Esophagus squamous epithelium (tissue), 5 donors: ENCODE measurements at regions not wholly inside any gene's neighbourhood (a gene's known extent, or its start where the extent isn't known, plus 50 kb on each side); places are given as distances from the start of the nearest gene placed in this dataset.

Source experiments
- DNase-seq: peaks from one replicate; lab custom pipeline; 2025; lab: John Stamatoyannopoulos, UW
- H3K27ac ChIP-seq, 4 donors: fragments of 200-600 bp; sonication (generic); one replicate each; pipeline ENCODE4 v1.5.1; 2016 to 2019; ENCODE audit warnings: mild to moderate bottlenecking in 1 of 4
- H3K27me3 ChIP-seq, 4 donors: fragments of 200-600 bp; sonication (generic); 1 replicate in 3 of 4; 2 replicates in 1 of 4; pipeline versions ENCODE4 v1.5.1 to v1.6.0; 2017 to 2021; ENCODE audit warnings: antibody characterized with exemption in 1 of 4
- H3K36me3 ChIP-seq, 3 donors: fragments of 200-600 bp; sonication (generic); one replicate each; pipeline ENCODE4 v1.5.1; 2016 to 2019
- H3K4me1 ChIP-seq, 3 donors: fragments of 200-600 bp; sonication (generic); one replicate each; pipeline ENCODE4 v1.5.1; 2017 to 2019
- H3K4me3 ChIP-seq, 4 donors: fragments of 200-600 bp; sonication (generic); 1 replicate in 3 of 4; 2 replicates in 1 of 4; pipeline ENCODE4 v1.5.1; 2016 to 2019; ENCODE audit warnings: mild to moderate bottlenecking in 2 of 4, moderate library complexity in 1 of 4
- H3K9me3 ChIP-seq, 3 donors: fragments of 200-600 bp; sonication (generic); one replicate each; pipeline ENCODE4 v1.5.1; 2016 to 2019
- POLR2A ChIP-seq, 4 donors: fragments of 450-650 bp; IDR thresholded peaks; one replicate each; pipeline ENCODE4 v1.6.1; 2017; ENCODE audit warnings: antibody characterized with exemption in 4 of 4, mild to moderate bottlenecking in 4 of 4, moderate library complexity in 3 of 4
- WGBS, 2 donors: methylation state at CpG; one replicate each; pipeline ENCODE4 v1.1.5; 2018; 5-methylcytosine and 5-hydroxymethylcytosine counted together
- intact Hi-C: fragments of 100-400 bp; cut with DNase I; formaldehyde crosslinking; loops from one replicate; pipeline ENCODE4 v1.15.0; 2022
- TF ChIP-seq, protein P1 (sequence below), 6 experiments: fragments of 450-650 bp in 4 of 6; fragments of 200-600 bp in 2 of 6; sonication (generic) in 2 of 6; IDR thresholded peaks; one replicate each; pipeline ENCODE4 v1.5.1; 2016 to 2019; ENCODE audit warnings: antibody characterized with exemption in 6 of 6, mild to moderate bottlenecking in 4 of 6, moderate library complexity in 4 of 6
- donor health status: DM: yes; HTN: yes; CAD: no.

- H3K4me3 ChIP-seq, result no peak overlapping the region
- 44 to 64% methylated on average over 1 of the region's 1 CpG for WGBS, 2 donors
- intact Hi-C loops, result no loop called here
- DNase-seq, result no peak
- no peak overlapping the region for H3K27ac ChIP-seq
- H3K4me1 ChIP-seq, result no peaks in the 10 kb centered on the region
- H3K27me3 ChIP-seq, result no peaks in the 10 kb centered on the region
- TF ChIP-seq, protein P1, sequence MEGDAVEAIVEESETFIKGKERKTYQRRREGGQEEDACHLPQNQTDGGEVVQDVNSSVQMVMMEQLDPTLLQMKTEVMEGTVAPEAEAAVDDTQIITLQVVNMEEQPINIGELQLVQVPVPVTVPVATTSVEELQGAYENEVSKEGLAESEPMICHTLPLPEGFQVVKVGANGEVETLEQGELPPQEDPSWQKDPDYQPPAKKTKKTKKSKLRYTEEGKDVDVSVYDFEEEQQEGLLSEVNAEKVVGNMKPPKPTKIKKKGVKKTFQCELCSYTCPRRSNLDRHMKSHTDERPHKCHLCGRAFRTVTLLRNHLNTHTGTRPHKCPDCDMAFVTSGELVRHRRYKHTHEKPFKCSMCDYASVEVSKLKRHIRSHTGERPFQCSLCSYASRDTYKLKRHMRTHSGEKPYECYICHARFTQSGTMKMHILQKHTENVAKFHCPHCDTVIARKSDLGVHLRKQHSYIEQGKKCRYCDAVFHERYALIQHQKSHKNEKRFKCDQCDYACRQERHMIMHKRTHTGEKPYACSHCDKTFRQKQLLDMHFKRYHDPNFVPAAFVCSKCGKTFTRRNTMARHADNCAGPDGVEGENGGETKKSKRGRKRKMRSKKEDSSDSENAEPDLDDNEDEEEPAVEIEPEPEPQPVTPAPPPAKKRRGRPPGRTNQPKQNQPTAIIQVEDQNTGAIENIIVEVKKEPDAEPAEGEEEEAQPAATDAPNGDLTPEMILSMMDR (IDR thresholded peaks at IDR 0.05), result no peak
- TF ChIP-seq POLR2A (IDR thresholded peaks at IDR 0.05), result no peak
- no peaks in the 10 kb centered on the region for H3K36me3 ChIP-seq
- peaks cover 0 to 15% (median 9%) of the 10 kb centered on the region in 3 donors for H3K9me3 ChIP-seq
Measured at GRCh38 chr18:33866386-33866785, 288.4 kb downstream of the ASXL3 start.

DNA sequence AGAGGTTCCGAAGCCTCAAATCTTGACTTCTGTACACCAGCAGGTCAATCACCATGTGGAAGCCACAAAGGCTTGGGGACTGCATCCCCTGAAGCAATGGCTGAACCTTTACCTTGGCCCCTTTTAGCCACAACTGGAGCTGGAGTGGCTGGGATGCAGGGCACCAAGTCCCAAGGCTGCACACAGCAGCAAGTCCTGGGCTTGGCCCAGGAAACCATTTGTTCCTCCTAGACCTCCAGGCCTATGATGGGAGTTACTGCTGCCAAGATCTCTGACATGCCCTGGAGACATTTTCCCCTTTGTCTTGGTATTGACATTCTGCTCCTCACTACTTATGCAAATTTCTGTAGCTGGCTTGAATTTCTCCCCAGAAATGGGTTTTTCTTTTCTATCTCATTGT is 285.9 kb downstream of the ASXL3 start:
- Histone ChIP-seq H3K4me3 (no peak overlapping the region), H3K27ac (no peak overlapping the region), H3K36me3 (no peaks in the 10 kb centered on the region), H3K9me3 (peaks cover 0 to 15% (median 9%) of the 10 kb centered on the region in 3 donors), H3K27me3 (no peaks in the 10 kb centered on the region), H3K4me1 (no peaks in the 10 kb centered on the region)
- TF ChIP-seq, protein P1 (IDR thresholded peaks at IDR 0.05), result no peak
- TF ChIP-seq POLR2A (IDR thresholded peaks at IDR 0.05), result no peak
- intact Hi-C loops, result no loop called here
- DNase-seq, result no peak
- 90 to 100% methylated on average over 1 of the region's 1 CpG for WGBS, 2 donors

GRCh38 chr18:33854827-33855139 is 276.8 kb downstream of the ASXL3 start:
- WGBS, 2 donors, result 89 to 96% methylated on average over 2 of the region's 2 CpGs
- H3K4me3 ChIP-seq, result no peak overlapping the region
- intact Hi-C loops, result no loop called here

DNA sequence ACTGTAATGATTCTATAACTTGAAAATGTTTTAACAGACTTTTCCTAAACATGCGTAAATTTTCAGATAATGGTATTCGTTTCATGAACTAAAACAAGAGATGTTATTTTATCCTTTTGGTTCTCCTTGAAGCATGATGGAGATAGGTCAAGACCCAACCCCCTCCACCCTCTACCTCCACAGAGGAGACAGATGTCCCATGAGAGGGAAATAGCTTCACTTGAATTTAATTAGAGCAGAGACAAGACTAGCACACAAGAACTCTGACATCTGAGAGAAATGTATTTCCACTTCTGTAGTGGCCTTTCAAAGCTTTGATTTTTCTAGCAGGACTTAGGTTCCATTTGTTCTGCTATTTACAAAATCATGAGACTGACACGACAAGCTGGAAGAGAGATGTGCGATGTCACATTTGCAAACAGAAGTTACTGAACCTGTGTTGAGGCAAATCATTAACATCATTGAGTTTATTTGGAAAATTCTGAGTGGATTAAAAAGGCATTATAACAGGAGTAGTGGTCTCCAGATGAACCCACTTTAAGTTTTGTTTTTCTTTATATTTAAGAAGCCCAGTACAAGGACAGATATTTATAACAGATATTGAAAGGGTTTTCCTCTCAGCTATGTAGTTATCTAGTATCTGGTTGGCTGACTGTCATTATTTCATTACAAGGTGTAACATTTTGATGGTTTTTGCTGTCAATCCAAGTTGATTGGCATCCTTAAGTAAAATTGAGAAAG is 276.2 kb downstream of the ASXL3 start:
- no peak for DNase-seq
- Histone ChIP-seq H3K4me1 (no peaks in the 10 kb centered on the region), H3K36me3 (no peaks in the 10 kb centered on the region), H3K4me3 (no peak overlapping the region), H3K27me3 (no peaks in the 10 kb centered on the region), H3K9me3 (no peaks in the 10 kb centered on the region), H3K27ac (no peak overlapping the region)
- WGBS, 2 donors, result 70 to 74% methylated on average over 4 of the region's 4 CpGs
- no peak for TF ChIP-seq POLR2A (IDR thresholded peaks at IDR 0.05)
- TF ChIP-seq, protein P1 (IDR thresholded peaks at IDR 0.05), result no peak
- intact Hi-C loops, result no loop called here

More at GRCh38 chr18:33854827-33855139, 276.8 kb downstream of the ASXL3 start:
- Histone ChIP-seq H3K36me3 (no peaks in the 10 kb centered on the region), H3K27me3 (no peaks in the 10 kb centered on the region), H3K9me3 (no peaks in the 10 kb centered on the region), H3K4me1 (no peaks in the 10 kb centered on the region), H3K27ac (no peak overlapping the region)
- DNase-seq, result no peak
- TF ChIP-seq, protein P1 (IDR thresholded peaks at IDR 0.05), result no peak
- TF ChIP-seq POLR2A (IDR thresholded peaks at IDR 0.05), result no peak

DNA sequence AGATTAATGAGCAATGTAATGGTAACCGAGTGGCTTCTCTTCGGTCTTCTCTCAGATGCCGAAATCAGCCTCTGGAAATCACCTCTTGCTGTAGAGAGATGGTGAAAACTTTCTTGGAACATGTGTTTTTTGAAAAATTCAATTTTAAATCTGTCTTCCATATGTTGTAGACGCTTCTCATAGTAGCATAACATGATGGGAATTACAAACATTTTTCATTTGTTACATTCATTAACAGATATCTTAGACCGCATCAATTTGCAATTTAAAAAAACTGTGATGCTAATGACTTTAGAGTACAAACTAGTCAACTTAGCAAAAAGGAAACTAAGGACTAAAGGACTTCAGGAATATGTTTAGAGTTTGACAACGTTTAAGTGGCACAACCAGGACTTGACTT is 275.2 kb downstream of the ASXL3 start:
- intact Hi-C loops, result no loop called here
- no peak for DNase-seq
- Histone ChIP-seq H3K4me1 (no peaks in the 10 kb centered on the region), H3K27ac (no peak overlapping the region), H3K4me3 (no peak overlapping the region), H3K27me3 (no peaks in the 10 kb centered on the region), H3K36me3 (no peaks in the 10 kb centered on the region), H3K9me3 (no peaks in the 10 kb centered on the region)
- TF ChIP-seq, protein P1 (IDR thresholded peaks at IDR 0.05), result no peak
- TF ChIP-seq POLR2A (IDR thresholded peaks at IDR 0.05), result no peak
- 65 to 76% methylated on average over 6 of the region's 6 CpGs for WGBS, 2 donors
